MCF 10A (cell line): ENCODE measurements at regions not wholly inside any gene's neighbourhood (a gene's known extent, or its start where the extent isn't known, plus 50 kb on each side); places are given as distances from the start of the nearest gene placed in this dataset.

Experiments used
- BruUV-seq: library from RNA; stranded (reverse); fragments of 400-500 nt; replicated peaks from 2 replicates; lab custom pipeline; 2021; lab: Mats Ljungman, UMichigan
- CTCF ChIA-PET: fragments of 300-600 bp; sonication (Branson Sonifier 250); formaldehyde crosslinking; extraction: SDS; loops from one replicate; lab custom pipeline; 2021; ENCODE audit warnings: antibody characterized with exemption, inconsistent platforms; lab: Yijun Ruan, JAX
- POLR2A ChIA-PET: fragments of 300-600, 350-650 bp; sonication (Branson Sonifier 250); formaldehyde crosslinking; extraction: SDS; loops from one replicate; lab custom pipeline; 2020; ENCODE audit warnings: antibody characterized with exemption, inconsistent platforms; lab: Yijun Ruan, JAX
- DNase-seq: peaks from one replicate; pipeline ENCODE4 v3.0.0-alpha.2; 2018; ENCODE audit not compliant: unreplicated experiment
- H3K27ac Mint-ChIP-seq: one replicate; pipeline ENCODE4 v1.8.0; 2022; ENCODE audit warnings: mild to moderate bottlenecking, low read depth, mixed read lengths; ENCODE audit not compliant: unreplicated experiment
- H3K27me3 Mint-ChIP-seq: one replicate; pipeline ENCODE4 v1.8.0; 2022; ENCODE audit warnings: mixed read lengths; ENCODE audit not compliant: insufficient read depth, unreplicated experiment
- H3K36me3 Mint-ChIP-seq: one replicate; pipeline ENCODE4 v1.8.0; 2022; ENCODE audit warnings: mild to moderate bottlenecking, moderate library complexity, mixed read lengths; ENCODE audit not compliant: insufficient read depth, unreplicated experiment
- H3K4me1 Mint-ChIP-seq: one replicate; pipeline ENCODE4 v1.8.0; 2022; ENCODE audit warnings: mixed read lengths; ENCODE audit not compliant: insufficient read depth, unreplicated experiment
- H3K4me3 Mint-ChIP-seq: one replicate; pipeline ENCODE4 v1.8.0; 2022; ENCODE audit warnings: mild to moderate bottlenecking, moderate library complexity, mixed read lengths; ENCODE audit not compliant: unreplicated experiment
- H3K9me3 Mint-ChIP-seq: one replicate; pipeline ENCODE4 v1.8.0; 2022; ENCODE audit warnings: mixed read lengths; ENCODE audit not compliant: unreplicated experiment
- CTCF ChIP-seq: fragments of 200-600 bp; IDR thresholded peaks from one replicate; pipeline ENCODE4 v1.8.0; 2022; ENCODE audit warnings: antibody characterized with exemption, mild to moderate bottlenecking; ENCODE audit not compliant: unreplicated experiment
- intact Hi-C: fragments of 100-400 bp; cut with micrococcal nuclease; formaldehyde crosslinking; loops from 2 replicates; pipeline ENCODE4 v1.14.1; 2022

DNA sequence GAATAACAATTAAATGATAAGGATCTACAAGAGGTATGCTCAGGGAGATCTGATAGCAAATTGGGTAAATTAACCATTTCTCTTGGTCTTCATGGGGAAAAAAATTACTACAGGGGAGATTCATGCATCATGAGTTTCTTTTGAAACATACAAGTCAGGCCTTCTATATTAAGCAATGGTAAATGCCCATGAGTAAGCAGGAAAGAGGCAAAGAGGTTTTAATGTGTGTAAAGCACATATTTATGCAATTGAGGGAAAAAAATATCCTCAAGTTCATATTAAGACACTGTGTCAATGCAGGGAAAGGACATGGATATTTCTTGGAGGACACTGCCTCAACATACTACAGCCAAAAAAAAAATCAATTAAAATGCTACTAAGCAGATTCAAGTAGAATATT lies 73.4 kb upstream of the NR4A3 start:
- intact Hi-C loops, result no loop called here
- BruUV-seq, result no TSS peak
- no peak for DNase-seq
- TF ChIP-seq CTCF, result no peak
- peaks cover 3% of the 10 kb centered on the region for H3K4me1 Mint-ChIP-seq
- H3K9me3 Mint-ChIP-seq, result no peaks in the 10 kb centered on the region
- H3K4me3 Mint-ChIP-seq, result no peak overlapping the region
- no peaks in the 10 kb centered on the region for H3K27me3 Mint-ChIP-seq
- no peaks in the 10 kb centered on the region for H3K36me3 Mint-ChIP-seq
- ChIA-PET POLR2A (no interaction called here), CTCF (no interaction called here)
- no peak overlapping the region for H3K27ac Mint-ChIP-seq

- Mint-ChIP-seq H3K27me3 (no peaks in the 10 kb centered on the region), H3K27ac (no peak overlapping the region), H3K4me1 (peaks cover 6% of the 10 kb centered on the region), H3K36me3 (no peaks in the 10 kb centered on the region), H3K9me3 (no peaks in the 10 kb centered on the region), H3K4me3 (no peak overlapping the region)
- no peak for DNase-seq
- CTCF ChIA-PET, result interaction anchor here (0.6 kb wide), 1 partner anchor 54 kb away, joined by 4 read pairs; no protein-coding TSS in a partner anchor
- POLR2A ChIA-PET, result no interaction called here
- intact Hi-C loops, result no loop called here
- no TSS peak for BruUV-seq
- TF ChIP-seq CTCF, result no peak
These were observed 73.0 kb upstream of the NR4A3 start for GRCh38 chr9:99748676-99749075.

GRCh38 chr9:99749641-99750040 lies 72.0 kb upstream of the NR4A3 start:
- ChIA-PET POLR2A (no interaction called here), CTCF (no interaction called here)
- intact Hi-C loops, result no loop called here
- no TSS peak for BruUV-seq
- no peak for TF ChIP-seq CTCF
- Mint-ChIP-seq H3K36me3 (no peaks in the 10 kb centered on the region), H3K4me3 (no peak overlapping the region), H3K27ac (no peak overlapping the region), H3K27me3 (no peaks in the 10 kb centered on the region), H3K4me1 (peaks cover 6% of the 10 kb centered on the region), H3K9me3 (no peaks in the 10 kb centered on the region)
- no peak for DNase-seq

DNA sequence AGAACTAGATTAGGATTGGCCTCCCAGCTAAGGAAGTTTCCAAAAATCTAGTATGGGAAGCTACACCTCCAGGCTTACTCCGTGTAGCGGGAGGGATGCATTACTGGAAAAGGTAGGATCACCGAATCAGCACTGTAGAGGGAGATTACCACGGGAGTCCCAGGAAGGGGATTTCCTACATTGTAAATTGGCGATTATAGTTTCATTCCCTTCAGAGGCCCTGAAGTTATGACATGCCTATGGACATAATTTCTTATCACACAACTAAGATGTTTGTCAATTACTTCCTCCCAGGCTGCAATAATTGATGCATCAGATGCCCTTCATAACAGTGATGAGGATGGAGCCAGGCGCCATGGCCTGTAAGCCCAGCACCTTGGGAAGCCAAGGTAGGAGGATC lies 71.2 kb upstream of the NR4A3 start:
- no peak for TF ChIP-seq CTCF
- H3K9me3 Mint-ChIP-seq, result no peaks in the 10 kb centered on the region
- H3K27me3 Mint-ChIP-seq, result no peaks in the 10 kb centered on the region
- ChIA-PET POLR2A (interaction anchor here (0.6 kb wide), 1 partner anchor 327 kb away, joined by 3 read pairs; no protein-coding TSS in a partner anchor), CTCF (no interaction called here)
- H3K27ac Mint-ChIP-seq, result no peak overlapping the region
- no peak overlapping the region for H3K4me3 Mint-ChIP-seq
- no TSS peak for BruUV-seq
- H3K4me1 Mint-ChIP-seq, result peaks cover 6% of the 10 kb centered on the region
- DNase-seq, result no peak
- intact Hi-C loops, result no loop called here
- H3K36me3 Mint-ChIP-seq, result no peaks in the 10 kb centered on the region
